ENCODE measurements at regions not wholly inside any gene's neighbourhood (a gene's known extent, or its start where the extent isn't known, plus 50 kb on each side); places are given as distances from the start of the nearest gene placed in this dataset.
A peak's percentile ranks its signal among the peaks of the same experiment; 100 is the strongest.

- peak; percentile 79 for DNase-seq
Observed at GRCh38 chr6:25070547-25071366, 135.0 kb upstream of the RIPOR2 start.

- no peak for DNase-seq
Observed at GRCh38 chr6:25078141-25078540, 142.4 kb upstream of the RIPOR2 start.

- DNase-seq: no peak
Observed at GRCh38 chr6:25083784-25084507, 148.2 kb upstream of the RIPOR2 start.

GRCh38 chr6:25084508-25084833 lies 148.7 kb upstream of the RIPOR2 start:
- DNase-seq: no peak

GRCh38 chr6:25085756-25086155 lies 150.0 kb upstream of the RIPOR2 start:
- DNase-seq: no peak

- DNase-seq: no peak
Observed at GRCh38 chr6:25086500-25087091, 150.8 kb upstream of the RIPOR2 start.

GRCh38 chr6:25088513-25088912 lies 152.8 kb upstream of the RIPOR2 start:
- DNase-seq: no peak

- no peak for DNase-seq
Observed at GRCh38 chr6:25089442-25089841, 153.7 kb upstream of the RIPOR2 start.

- DNase-seq: no peak
Observed at GRCh38 chr6:25094726-25095125, 159.0 kb upstream of the RIPOR2 start.

- no peak for DNase-seq
Observed at GRCh38 chr6:25100288-25100687, 164.5 kb upstream of the RIPOR2 start.

- DNase-seq: no peak
Observed at GRCh38 chr6:25103603-25104002, 167.8 kb upstream of the RIPOR2 start.

GRCh38 chr6:25105070-25105925 lies 169.5 kb upstream of the RIPOR2 start:
- no peak for DNase-seq

GRCh38 chr6:25107218-25107617 lies 171.5 kb upstream of the RIPOR2 start:
- DNase-seq: no peak

GRCh38 chr6:25111782-25112181 lies 167.4 kb upstream of the CARMIL1 start:
- no peak for DNase-seq

GRCh38 chr6:25112322-25112773 lies 166.8 kb upstream of the CARMIL1 start:
- DNase-seq: no peak

- no peak for DNase-seq
Observed at GRCh38 chr6:25113436-25113835, 165.7 kb upstream of the CARMIL1 start.

- no peak for DNase-seq
Observed at GRCh38 chr6:25118038-25118437, 161.1 kb upstream of the CARMIL1 start.

- DNase-seq: no peak
Observed at GRCh38 chr6:25121186-25121585, 158.0 kb upstream of the CARMIL1 start.

- DNase-seq: no peak
Observed at GRCh38 chr6:25122001-25122400, 157.2 kb upstream of the CARMIL1 start.

- DNase-seq: no peak
Observed at GRCh38 chr6:25122622-25123237, 156.4 kb upstream of the CARMIL1 start.

GRCh38 chr6:25124216-25124715 lies 154.9 kb upstream of the CARMIL1 start:
- no peak for DNase-seq

- no peak for DNase-seq
Observed at GRCh38 chr6:25125736-25126135, 153.4 kb upstream of the CARMIL1 start.

All from activated gamma-delta T cell treated with Interleukin-2 at 50 U/mL for 16 hours (primary cell).